ENCODE measurements at regions not wholly inside any gene's neighbourhood (a gene's known extent, or its start where the extent isn't known, plus 50 kb on each side); places are given as distances from the start of the nearest gene placed in this dataset.

GRCh38 chr7:46559194-46559832 lies 638.2 kb upstream of the IGFBP3 start:
- H3K36me3 ChIP-seq (ENCODE audit: low read depth), result no peaks in the 10 kb centered on the region
- ATAC-seq (ENCODE audit: low read depth), result peak; percentile 69
- no peak for DNase-seq (ENCODE audit: low spot score)

DNA sequence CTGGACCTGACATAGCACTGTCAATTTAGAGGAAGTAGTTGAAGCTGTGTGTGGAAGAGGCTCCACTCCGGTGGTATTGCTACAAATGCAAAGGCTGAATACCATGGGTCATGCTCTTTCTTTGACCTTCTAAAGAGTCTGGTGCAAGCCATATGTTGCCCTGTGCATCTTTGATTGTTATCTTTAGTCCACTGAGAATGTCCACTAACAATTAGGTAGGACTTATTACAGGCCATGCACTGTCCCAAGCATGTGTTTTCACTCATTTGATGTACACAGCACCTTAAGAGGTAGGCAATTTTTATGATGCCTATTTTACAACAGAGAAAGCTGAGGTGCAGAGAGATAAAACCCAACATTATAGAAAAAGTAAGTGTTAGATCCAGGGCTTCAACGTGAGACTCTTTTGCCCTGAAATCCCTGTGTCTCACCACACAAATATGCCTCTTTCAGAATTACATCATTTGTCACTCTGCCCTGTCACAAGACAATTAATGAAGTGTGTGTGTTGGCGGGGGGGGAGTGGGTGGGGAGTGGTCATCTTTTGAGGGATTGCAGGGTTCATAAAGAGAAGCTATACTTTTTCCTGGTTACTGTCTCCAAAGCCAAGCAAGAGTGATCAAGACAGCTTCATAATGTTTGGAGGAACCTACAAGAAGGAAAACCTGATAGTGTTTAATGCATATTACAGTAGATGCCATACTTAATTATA lies 637.6 kb upstream of the IGFBP3 start:
- H3K4me1 ChIP-seq (ENCODE audit: insufficient read depth, poor library complexity, severe bottlenecking), result peaks cover 12% of the 10 kb centered on the region
- peak; percentile 14; the same call in 1 of the 3 replicates for ATAC-seq (ENCODE audit: low read depth)
- H3K4me3 ChIP-seq (ENCODE audit: severe bottlenecking), result no peak overlapping the region
- DNase-seq (ENCODE audit: low spot score), result no peak
- no peak overlapping the region for H3K27ac ChIP-seq (ENCODE audit: poor library complexity, severe bottlenecking)
- H3K27me3 ChIP-seq (ENCODE audit: insufficient read depth, poor library complexity, severe bottlenecking), result no peaks in the 10 kb centered on the region
- no peaks in the 10 kb centered on the region for H3K36me3 ChIP-seq (ENCODE audit: low read depth)
- TF ChIP-seq CTCF (IDR thresholded peaks at IDR 0.05; ENCODE audit: poor library complexity, severe bottlenecking), result no peak
- H3K9me3 ChIP-seq (ENCODE audit: severe bottlenecking), result no peaks in the 10 kb centered on the region

More at GRCh38 chr7:46559194-46559832, 638.2 kb upstream of the IGFBP3 start:
- Histone ChIP-seq H3K4me3 (ENCODE audit: severe bottlenecking) (no peak overlapping the region), H3K27ac (ENCODE audit: poor library complexity, severe bottlenecking) (no peak overlapping the region), H3K9me3 (ENCODE audit: severe bottlenecking) (no peaks in the 10 kb centered on the region), H3K4me1 (ENCODE audit: insufficient read depth, poor library complexity, severe bottlenecking) (peaks cover 12% of the 10 kb centered on the region), H3K27me3 (ENCODE audit: insufficient read depth, poor library complexity, severe bottlenecking) (no peaks in the 10 kb centered on the region)
- no peak for TF ChIP-seq CTCF (IDR thresholded peaks at IDR 0.05; ENCODE audit: poor library complexity, severe bottlenecking)

DNA sequence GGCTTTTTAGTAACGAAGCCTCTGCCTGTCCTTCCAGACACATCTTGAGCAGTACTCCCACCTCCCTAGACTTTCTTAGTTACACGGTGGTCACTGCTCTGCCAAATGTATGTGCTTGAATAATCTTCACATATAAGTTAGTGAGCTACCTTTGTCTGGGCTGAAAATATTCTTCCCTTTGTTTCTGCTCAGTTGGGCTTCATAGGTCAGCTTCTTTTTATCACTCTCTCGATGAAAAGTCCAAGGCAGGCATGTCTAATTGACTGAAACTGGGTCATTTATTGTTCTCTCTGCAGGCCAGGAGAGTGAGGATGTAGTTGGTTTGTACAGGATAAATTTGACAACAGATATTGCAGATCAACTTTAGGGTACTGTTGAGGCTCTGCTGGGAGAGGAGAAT lies 636.7 kb upstream of the IGFBP3 start:
- no peak for TF ChIP-seq CTCF (IDR thresholded peaks at IDR 0.05; ENCODE audit: poor library complexity, severe bottlenecking)
- Histone ChIP-seq H3K36me3 (ENCODE audit: low read depth) (no peaks in the 10 kb centered on the region), H3K4me3 (ENCODE audit: severe bottlenecking) (no peak overlapping the region), H3K9me3 (ENCODE audit: severe bottlenecking) (no peaks in the 10 kb centered on the region), H3K4me1 (ENCODE audit: insufficient read depth, poor library complexity, severe bottlenecking) (peaks cover 12% of the 10 kb centered on the region), H3K27me3 (ENCODE audit: insufficient read depth, poor library complexity, severe bottlenecking) (no peaks in the 10 kb centered on the region), H3K27ac (ENCODE audit: poor library complexity, severe bottlenecking) (no peak overlapping the region)
- no peak for ATAC-seq (ENCODE audit: low read depth)
- no peak for DNase-seq (ENCODE audit: low spot score)

DNA sequence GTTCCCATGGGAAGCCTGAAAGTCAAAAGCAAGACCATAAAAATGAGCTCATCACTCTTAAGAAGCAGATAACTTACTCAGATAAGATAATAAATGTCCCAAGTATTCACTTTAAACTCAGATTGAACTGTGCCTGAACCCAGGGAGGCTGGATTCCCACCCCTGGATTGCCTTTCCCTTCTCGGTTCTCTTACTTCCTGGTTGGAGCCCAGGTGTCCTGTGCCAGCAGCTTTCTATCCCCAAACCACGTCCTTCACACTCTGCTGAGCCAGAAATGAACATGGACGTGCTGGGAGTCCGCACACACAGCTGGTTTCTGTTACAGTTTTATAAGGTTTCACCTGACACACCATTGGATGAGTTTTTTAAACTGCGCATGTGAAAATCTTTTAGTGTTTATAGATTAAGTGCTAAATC lies 636.2 kb upstream of the IGFBP3 start:
- no peak overlapping the region for H3K4me3 ChIP-seq (ENCODE audit: severe bottlenecking)
- no peak for TF ChIP-seq CTCF (IDR thresholded peaks at IDR 0.05; ENCODE audit: poor library complexity, severe bottlenecking)
- DNase-seq (ENCODE audit: low spot score) (no peak), ATAC-seq (ENCODE audit: low read depth) (no peak)
- peaks cover 12% of the 10 kb centered on the region for H3K4me1 ChIP-seq (ENCODE audit: insufficient read depth, poor library complexity, severe bottlenecking)
- no peaks in the 10 kb centered on the region for H3K36me3 ChIP-seq (ENCODE audit: low read depth)
- no peak overlapping the region for H3K27ac ChIP-seq (ENCODE audit: poor library complexity, severe bottlenecking)
- no peaks in the 10 kb centered on the region for H3K9me3 ChIP-seq (ENCODE audit: severe bottlenecking)
- no peaks in the 10 kb centered on the region for H3K27me3 ChIP-seq (ENCODE audit: insufficient read depth, poor library complexity, severe bottlenecking)
